Panc1 (cell line): ENCODE measurements at regions not wholly inside any gene's neighbourhood (a gene's known extent, or its start where the extent isn't known, plus 50 kb on each side); places are given as distances from the start of the nearest gene placed in this dataset.

ENCODE experiments used
- ATAC-seq: fragments of 200-7000 bp; cut with Tn5 transposase; 2 replicates; pipeline ENCODE4 v1.9.1; 2020; ENCODE audit warnings: mild to moderate bottlenecking, moderate library complexity
- BruUV-seq: library from RNA; stranded (reverse); fragments of 400-500 nt; replicated peaks from 2 replicates; lab custom pipeline; 2021; lab: Mats Ljungman, UMichigan
- CTCF ChIA-PET: fragments of 300-600 bp; sonication (Branson Sonifier 250); formaldehyde crosslinking; loops from one replicate; lab custom pipeline; 2022; ENCODE audit warnings: antibody characterized with exemption; lab: Charles Lee
- POLR2A ChIA-PET: fragments of 300-600 bp; sonication (Branson Sonifier 250); formaldehyde crosslinking; loops from one replicate; lab custom pipeline; 2022; ENCODE audit warnings: antibody characterized with exemption; lab: Charles Lee
- DNase-seq: peaks from one replicate; pipeline ENCODE4 v3.0.0-alpha.2; 2010; ENCODE audit warnings: low read depth, low spot score
- H3K27ac ChIP-seq: 2 replicates; pipeline ENCODE4 v1.5.1; 2011; ENCODE audit warnings: mild to moderate bottlenecking, low read length, inconsistent platforms
- H3K27me3 ChIP-seq: fragments of 200-500 bp; sonication (Bioruptor generic); 2 replicates; pipeline ENCODE4 v1.6.0; 2014; ENCODE audit warnings: low read length, inconsistent platforms; ENCODE audit not compliant: control insufficient read depth, insufficient read depth
- H3K36me3 ChIP-seq: fragments of 200-500 bp; sonication (Bioruptor generic); 2 replicates; pipeline ENCODE4 v1.5.1; 2014; ENCODE audit warnings: inconsistent platforms, mild to moderate bottlenecking, low read length, moderate library complexity; ENCODE audit not compliant: control insufficient read depth, insufficient read depth
- H3K4me1 ChIP-seq: 2 replicates; pipeline ENCODE4 v1.5.1; 2011; ENCODE audit warnings: inconsistent platforms, mild to moderate bottlenecking, low read length, moderate library complexity; ENCODE audit not compliant: control insufficient read depth, insufficient read depth
- H3K4me3 ChIP-seq, 2 experiments: 2 replicates each; pipeline ENCODE4 v1.5.1; 2011 to 2012; ENCODE audit warnings: low read depth in 2 of 2, low read length in 2 of 2, mild to moderate bottlenecking in 2 of 2, inconsistent platforms in 1 of 2, moderate library complexity in 1 of 2
- H3K9me3 ChIP-seq: fragments of 200-500 bp; sonication (Bioruptor generic); 2 replicates; pipeline ENCODE4 v1.5.1; 2014; ENCODE audit warnings: low read depth, mild to moderate bottlenecking, inconsistent platforms, low read length, moderate library complexity; ENCODE audit not compliant: control insufficient read depth, insufficient read depth
- POLR2AphosphoS5 ChIP-seq: IDR thresholded peaks from 2 replicates; pipeline ENCODE4 v1.6.1; 2012; ENCODE audit warnings: mild to moderate bottlenecking, low read depth, low read length, moderate library complexity
- SIN3A ChIP-seq: IDR thresholded peaks from 2 replicates; pipeline ENCODE4 v1.6.1; 2012; ENCODE audit warnings: low read depth, mild to moderate bottlenecking, low read length, moderate library complexity, borderline replicate concordance; ENCODE audit not compliant: insufficient read depth
- TCF7L2 ChIP-seq: IDR thresholded peaks from 2 replicates; pipeline ENCODE4 v1.6.1; 2011; ENCODE audit warnings: mild to moderate bottlenecking, low read depth, low read length, inconsistent platforms
- in situ Hi-C: cut with HindIII; loops from 2 replicates; pipeline ENCODE4 v1.10.0; 2016; ENCODE audit warnings: low sequenced_read_pairs, low pct_unique_long_range_greater_than_20kb
- intact Hi-C: fragments of 100-400 bp; cut with micrococcal nuclease; formaldehyde crosslinking; loops from one replicate; pipeline ENCODE4 v1.10.0; 2022; ENCODE audit not compliant: unreplicated experiment
- TF ChIP-seq, protein P1 (sequence below), 2 experiments: IDR thresholded peaks; 2 replicates each; pipeline ENCODE4 v1.6.1; 2011 to 2012; ENCODE audit warnings: low read depth in 2 of 2, control low read depth in 1 of 2, low read length in 1 of 2, mild to moderate bottlenecking in 1 of 2, moderate library complexity in 1 of 2; ENCODE audit not compliant: insufficient read depth in 1 of 2
- TF ChIP-seq, protein P2 (sequence below): fragments of 450-650 bp; IDR thresholded peaks from 2 replicates; pipeline ENCODE4 v1.5.1; 2017; ENCODE audit warnings: mild to moderate bottlenecking

DNA sequence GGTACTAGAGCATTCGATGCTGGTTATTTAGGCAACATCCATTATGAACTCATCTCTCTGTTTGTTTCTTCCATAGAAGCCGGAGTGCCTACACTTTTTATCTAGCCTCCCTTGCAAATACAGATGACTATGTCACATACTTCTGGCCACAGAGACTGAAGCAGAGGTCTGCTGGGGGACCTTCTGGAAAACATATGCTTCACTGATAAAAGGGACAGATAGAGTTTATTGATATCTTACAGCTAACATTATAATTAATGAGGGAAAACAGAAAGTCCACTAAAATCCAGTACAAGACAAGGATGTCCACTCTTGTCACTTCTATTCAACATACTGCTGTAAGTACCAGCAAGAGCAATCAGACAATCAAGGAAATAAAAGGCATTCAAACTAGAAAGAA is 104.3 kb upstream of the FAR2 start:
- no peaks in the 10 kb centered on the region for H3K4me1 ChIP-seq
- intact Hi-C loops (no loop called here), in situ Hi-C loops (no loop called here)
- no peak overlapping the region for H3K4me3 ChIP-seq
- ATAC-seq: no peak
- no TSS peak for BruUV-seq
- H3K9me3 ChIP-seq: no peaks in the 10 kb centered on the region
- H3K27me3 ChIP-seq: no peaks in the 10 kb centered on the region
- no peak overlapping the region for H3K27ac ChIP-seq
- TF ChIP-seq TCF7L2: no peak
- TF ChIP-seq, protein P1, sequence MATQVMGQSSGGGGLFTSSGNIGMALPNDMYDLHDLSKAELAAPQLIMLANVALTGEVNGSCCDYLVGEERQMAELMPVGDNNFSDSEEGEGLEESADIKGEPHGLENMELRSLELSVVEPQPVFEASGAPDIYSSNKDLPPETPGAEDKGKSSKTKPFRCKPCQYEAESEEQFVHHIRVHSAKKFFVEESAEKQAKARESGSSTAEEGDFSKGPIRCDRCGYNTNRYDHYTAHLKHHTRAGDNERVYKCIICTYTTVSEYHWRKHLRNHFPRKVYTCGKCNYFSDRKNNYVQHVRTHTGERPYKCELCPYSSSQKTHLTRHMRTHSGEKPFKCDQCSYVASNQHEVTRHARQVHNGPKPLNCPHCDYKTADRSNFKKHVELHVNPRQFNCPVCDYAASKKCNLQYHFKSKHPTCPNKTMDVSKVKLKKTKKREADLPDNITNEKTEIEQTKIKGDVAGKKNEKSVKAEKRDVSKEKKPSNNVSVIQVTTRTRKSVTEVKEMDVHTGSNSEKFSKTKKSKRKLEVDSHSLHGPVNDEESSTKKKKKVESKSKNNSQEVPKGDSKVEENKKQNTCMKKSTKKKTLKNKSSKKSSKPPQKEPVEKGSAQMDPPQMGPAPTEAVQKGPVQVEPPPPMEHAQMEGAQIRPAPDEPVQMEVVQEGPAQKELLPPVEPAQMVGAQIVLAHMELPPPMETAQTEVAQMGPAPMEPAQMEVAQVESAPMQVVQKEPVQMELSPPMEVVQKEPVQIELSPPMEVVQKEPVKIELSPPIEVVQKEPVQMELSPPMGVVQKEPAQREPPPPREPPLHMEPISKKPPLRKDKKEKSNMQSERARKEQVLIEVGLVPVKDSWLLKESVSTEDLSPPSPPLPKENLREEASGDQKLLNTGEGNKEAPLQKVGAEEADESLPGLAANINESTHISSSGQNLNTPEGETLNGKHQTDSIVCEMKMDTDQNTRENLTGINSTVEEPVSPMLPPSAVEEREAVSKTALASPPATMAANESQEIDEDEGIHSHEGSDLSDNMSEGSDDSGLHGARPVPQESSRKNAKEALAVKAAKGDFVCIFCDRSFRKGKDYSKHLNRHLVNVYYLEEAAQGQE (IDR thresholded peaks at IDR 0.05; ENCODE audit: insufficient read depth in 1 of 2, low read depth in 2 of 2, low read length in 1 of 2): no peak
- TF ChIP-seq POLR2AphosphoS5: no peak
- TF ChIP-seq, protein P2, sequence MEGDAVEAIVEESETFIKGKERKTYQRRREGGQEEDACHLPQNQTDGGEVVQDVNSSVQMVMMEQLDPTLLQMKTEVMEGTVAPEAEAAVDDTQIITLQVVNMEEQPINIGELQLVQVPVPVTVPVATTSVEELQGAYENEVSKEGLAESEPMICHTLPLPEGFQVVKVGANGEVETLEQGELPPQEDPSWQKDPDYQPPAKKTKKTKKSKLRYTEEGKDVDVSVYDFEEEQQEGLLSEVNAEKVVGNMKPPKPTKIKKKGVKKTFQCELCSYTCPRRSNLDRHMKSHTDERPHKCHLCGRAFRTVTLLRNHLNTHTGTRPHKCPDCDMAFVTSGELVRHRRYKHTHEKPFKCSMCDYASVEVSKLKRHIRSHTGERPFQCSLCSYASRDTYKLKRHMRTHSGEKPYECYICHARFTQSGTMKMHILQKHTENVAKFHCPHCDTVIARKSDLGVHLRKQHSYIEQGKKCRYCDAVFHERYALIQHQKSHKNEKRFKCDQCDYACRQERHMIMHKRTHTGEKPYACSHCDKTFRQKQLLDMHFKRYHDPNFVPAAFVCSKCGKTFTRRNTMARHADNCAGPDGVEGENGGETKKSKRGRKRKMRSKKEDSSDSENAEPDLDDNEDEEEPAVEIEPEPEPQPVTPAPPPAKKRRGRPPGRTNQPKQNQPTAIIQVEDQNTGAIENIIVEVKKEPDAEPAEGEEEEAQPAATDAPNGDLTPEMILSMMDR: no peak
- POLR2A ChIA-PET: no interaction called here
- DNase-seq: no peak
- no peaks in the 10 kb centered on the region for H3K36me3 ChIP-seq
- CTCF ChIA-PET: no interaction called here

GRCh38 chr12:29048787-29049186 is 100.3 kb upstream of the FAR2 start:
- no TSS peak for BruUV-seq

More at GRCh38 chr12:29048787-29049186, 100.3 kb upstream of the FAR2 start:
- in situ Hi-C loops: no loop called here
- H3K4me3 ChIP-seq: no peak overlapping the region
- CTCF ChIA-PET: no interaction called here
- intact Hi-C loops: no loop called here
- ATAC-seq (no peak), DNase-seq (no peak)
- H3K27ac ChIP-seq: no peak overlapping the region
- no peaks in the 10 kb centered on the region for H3K27me3 ChIP-seq
- no peaks in the 10 kb centered on the region for H3K9me3 ChIP-seq
- TF ChIP-seq, protein P2: no peak
- TF ChIP-seq TCF7L2: no peak
- TF ChIP-seq POLR2AphosphoS5: no peak
- no peak for TF ChIP-seq SIN3A
- TF ChIP-seq, protein P1 (IDR thresholded peaks at IDR 0.05; ENCODE audit: insufficient read depth in 1 of 2, low read depth in 2 of 2, low read length in 1 of 2): no peak
- no peaks in the 10 kb centered on the region for H3K36me3 ChIP-seq
- POLR2A ChIA-PET: no interaction called here
- H3K4me1 ChIP-seq: no peaks in the 10 kb centered on the region
